SKM-1 (cell line): ENCODE measurements at regions not wholly inside any gene's neighbourhood (a gene's known extent, or its start where the extent isn't known, plus 50 kb on each side); places are given as distances from the start of the nearest gene placed in this dataset.

Experiments
- DNase-seq: peaks from one replicate; lab custom pipeline; 2025; ENCODE audit not compliant: unreplicated experiment; lab: John Stamatoyannopoulos, UW

DNA sequence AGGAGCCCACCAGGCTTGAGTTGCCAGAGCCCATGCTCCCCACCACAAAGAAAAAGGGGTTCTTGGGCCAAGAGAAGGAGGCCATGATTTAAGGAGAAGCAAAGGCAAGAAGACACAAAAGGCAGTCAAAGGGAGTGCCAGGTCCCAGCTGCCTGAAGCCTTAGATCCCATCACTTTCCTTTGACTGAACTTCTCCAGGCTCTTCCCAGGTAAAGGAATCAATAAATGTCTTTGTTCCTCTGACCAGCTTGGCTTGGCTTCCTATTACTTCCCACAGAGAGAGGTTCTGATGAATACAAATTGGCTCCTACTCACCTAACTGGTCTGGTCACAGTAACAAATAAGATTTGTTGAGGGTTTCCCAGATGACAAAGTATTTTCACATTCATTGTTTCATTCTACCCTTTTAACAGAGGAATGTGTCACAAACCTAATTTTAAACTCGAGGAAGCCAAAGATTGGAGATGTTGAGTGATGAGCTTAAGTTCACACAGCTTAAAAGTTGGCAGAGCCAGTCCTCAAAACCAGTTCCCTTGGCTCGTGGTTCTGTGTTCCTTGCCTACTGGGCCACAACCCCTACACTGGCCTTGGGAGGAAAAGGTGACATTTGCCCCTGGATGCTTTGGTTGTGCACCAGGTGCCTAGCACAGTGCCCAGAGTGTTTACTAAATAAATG, 96.4 kb upstream of the SESN3 start:
- DNase-seq, result no peak

DNA sequence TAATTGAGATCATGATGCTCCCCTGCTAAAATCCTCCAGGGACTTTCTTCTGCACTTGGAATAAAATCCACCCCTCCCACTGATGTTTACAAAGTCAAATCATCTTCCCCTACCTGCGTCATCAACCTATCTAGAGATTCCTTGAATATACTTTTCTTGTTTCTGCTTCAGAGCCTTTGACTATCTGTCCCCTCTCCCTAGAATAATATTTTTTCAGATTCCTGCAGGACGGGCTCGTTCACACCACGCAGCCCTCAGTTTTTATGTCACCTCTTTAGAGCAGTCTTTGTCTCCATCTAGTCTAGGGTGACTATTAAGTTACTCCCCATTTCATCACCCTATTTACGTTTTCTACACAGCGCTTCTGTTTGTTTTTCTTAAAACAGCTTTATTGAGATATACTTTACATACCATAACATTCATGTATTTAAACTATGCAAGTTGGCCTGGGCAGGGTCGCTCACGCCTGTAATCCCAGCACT, 94.8 kb upstream of the SESN3 start:
- DNase-seq, result no peak

DNA sequence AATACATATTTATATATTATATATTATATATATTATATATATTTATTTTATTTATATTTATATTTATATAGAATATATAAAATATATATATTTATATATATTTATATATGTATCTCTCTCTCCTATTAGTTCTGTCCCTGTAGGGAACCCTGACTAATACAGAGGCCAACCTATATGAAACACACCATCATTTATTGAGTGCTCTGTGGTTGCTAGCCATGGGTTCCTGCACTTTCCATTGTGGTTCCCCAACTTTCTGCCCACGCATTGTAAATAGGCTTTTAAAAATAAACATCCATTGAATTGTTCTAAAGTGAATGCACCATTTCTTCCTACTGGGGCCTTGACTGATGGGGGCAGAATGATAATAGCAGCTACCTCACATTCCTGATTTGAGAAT, 93.8 kb upstream of the SESN3 start:
- DNase-seq, result no peak

DNA sequence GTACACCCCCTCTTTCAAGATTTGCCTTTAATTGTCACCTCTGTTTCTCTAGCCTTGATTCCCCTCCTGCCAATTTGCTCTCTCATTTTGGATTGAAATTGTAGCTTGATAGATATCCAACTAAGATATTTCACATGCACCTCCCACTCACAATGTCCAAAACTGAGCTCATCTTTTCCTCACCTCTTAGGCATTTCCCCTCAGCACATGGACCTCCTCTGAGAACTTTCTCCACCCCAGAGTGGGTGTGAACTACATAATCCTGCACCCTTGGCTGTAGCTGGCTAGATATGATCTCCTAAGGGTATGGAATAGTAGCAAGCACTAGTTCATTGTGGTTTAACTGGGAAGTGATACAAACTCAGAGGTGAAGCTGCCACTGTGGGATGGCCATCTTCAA, 91.5 kb upstream of the SESN3 start:
- DNase-seq, result no peak

DNA sequence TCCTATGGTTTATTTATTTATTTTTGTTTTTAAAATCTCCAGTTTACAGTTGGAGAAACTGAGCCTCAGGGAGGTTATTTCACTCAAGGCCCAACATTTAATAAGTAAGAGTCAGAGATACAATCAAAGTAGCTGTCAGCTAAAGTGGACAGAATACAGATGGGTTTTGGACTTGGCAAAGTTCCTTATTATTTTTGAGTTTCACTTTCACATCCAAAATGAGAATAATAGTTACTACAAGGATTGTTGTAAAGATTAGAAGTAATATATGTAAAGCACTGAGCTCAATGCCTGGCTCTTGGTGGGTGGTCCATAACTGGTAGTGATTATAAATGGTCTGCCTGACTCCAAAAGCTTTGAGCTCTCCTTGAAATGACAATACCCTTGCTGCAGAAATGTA, 87.5 kb upstream of the SESN3 start:
- DNase-seq, result no peak

DNA sequence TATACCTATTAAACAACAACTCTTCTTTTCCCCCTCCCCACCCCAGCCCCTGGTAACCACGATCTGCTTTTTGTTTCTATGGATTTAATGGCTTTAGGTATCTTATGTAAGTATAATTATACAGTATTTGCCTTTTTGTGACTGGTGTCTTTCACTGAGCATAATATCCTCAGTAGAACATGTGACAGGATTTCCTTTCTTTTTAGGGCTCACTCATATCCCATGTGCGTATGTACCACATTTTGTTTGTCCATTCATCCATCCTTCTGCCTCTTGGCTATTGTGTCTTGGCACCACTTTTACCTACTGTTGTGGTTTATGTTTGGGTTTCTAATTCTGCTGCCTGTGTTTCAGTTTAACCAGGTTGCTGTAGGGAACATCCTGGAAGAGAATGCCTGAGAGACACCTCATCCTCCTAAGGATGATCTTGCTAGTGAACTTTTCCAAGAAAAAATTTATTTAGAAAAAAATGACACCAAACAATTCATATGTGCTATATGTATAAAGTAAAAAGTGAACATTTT, 77.6 kb upstream of the SESN3 start:
- DNase-seq, result no peak

DNA sequence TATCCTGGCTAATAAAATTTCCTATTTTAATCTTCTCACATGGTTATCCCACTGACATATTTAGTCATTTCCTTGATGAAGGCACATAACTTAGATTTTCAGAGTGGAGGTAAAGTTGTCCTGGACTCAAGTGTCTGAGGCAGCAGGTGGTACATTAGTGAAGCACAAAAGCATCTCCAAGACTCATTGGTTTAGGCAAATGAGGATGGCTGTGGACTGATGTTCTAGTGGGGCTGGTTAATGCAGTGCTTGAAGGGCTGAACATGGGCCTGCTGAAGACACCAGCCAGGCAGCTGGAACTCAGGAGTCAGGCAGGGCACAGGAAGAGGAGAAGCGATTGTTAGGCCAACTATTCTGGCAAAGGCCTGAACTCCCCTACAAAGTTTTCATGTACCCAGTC, 76.3 kb upstream of the SESN3 start:
- DNase-seq, result no peak

DNA sequence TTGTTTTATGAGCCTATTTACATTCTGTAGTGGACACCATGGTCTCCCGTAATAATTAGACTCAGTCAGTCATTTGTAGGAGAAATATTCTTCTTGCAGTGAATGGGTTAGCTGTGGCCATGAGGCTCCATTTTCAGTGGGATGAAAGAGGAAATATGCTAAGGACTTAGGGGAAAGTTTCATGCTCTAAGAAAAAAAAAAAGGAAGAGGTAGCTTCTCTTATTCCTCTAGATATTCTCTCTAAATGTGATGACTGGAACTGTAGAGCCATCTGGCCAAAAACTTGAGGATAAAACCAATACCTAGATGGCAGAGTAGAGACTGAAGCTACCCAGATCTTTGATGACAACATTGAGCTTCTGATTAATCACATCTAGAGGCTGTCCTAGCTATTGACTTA, 75.8 kb upstream of the SESN3 start:
- DNase-seq, result no peak

DNA sequence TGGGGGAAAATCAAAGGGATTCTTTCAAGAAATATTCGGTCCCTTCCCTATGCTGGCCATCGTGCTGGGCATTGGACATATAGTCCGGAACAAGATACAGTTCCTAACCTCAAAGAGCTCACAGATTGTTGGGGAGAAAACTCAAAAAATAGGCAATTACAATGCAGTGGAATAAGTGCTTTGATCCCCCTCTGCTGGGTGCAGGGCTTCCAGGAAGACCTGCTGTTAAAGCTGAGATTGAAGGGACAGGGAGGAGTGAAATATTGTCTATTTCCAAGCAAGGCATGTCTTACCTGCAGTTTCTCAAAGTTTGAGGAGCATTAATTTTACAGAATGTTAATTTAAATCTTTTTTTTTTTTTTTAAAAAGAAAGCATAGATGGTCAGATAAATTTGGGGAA, 75.1 kb upstream of the SESN3 start:
- DNase-seq, result no peak

DNA sequence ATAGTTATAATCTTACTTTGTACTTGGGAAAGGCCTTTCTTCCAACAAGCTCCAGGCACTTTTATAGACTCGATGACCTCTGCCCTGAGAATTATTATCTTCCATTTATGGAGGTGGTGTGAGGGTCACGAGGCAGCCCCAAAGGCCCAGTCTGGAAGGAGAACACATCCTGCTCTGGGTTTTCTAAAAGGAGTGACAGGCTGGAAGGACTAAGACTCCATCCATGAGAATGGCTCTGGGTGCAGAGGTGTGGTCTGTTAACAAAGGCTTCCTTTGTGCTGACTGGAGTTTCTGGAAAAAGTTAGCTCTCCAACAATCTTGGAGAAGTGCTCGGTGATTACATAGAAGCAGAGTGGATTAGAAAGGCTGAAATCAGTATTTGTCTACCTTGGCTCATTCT, 74.7 kb upstream of the SESN3 start:
- DNase-seq, result no peak

DNA sequence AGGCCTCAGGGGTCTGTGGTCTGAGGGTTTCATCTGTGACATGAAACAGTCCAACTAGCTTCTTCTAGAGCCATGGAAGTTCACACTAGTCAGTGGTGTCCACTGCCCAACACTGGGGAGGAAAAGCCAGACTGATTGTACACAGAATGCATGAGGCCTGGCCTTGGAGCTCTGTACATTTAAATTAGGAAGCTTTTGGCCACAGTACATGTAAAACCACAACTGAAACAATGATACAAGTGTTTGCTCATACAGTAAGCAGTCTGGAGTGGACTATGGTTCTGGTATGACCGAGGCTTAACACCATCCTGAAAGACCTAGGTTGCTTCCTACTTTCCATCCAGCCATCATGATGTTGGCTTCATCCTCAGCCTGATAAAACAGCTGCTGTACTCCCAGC, 73.8 kb upstream of the SESN3 start:
- no peak for DNase-seq

DNA sequence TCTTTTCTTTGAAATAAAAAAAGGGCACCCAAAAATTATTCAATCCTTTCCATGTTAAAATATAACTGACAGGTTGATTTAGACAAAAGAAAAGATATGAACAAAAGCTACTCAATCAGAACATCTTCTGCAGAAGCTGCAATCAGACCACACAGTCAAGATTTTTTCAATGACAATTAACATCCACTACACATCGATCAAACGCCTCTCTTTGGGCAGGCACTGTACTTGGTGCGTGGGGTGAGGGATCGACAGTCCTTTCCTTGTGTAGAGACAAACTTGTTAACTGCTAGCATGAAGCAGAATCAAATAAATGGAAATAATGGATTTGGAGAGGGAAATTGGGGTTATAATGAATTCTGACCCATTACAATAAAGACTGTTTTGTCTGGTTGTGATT, 71.2 kb upstream of the SESN3 start:
- no peak for DNase-seq

DNA sequence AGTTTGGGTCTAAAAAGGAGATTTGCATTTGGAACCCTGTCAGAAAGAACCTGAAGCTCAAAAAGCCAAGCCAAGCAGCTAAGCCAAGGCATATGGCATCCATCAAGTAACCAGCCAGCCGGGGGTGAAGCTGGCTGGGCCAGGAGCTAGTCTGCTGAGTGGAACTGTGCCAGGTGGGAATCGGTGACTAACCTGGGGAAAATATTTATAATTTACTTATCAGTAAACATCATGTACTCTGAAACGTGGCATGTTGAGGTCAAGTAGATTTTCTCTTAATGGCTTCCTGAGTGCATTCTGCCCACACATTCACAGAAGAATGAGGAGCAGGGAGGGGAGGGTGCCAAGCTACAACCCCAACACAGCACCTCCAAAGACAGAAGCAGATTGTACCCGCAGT, 70.5 kb upstream of the SESN3 start:
- no peak for DNase-seq

DNA sequence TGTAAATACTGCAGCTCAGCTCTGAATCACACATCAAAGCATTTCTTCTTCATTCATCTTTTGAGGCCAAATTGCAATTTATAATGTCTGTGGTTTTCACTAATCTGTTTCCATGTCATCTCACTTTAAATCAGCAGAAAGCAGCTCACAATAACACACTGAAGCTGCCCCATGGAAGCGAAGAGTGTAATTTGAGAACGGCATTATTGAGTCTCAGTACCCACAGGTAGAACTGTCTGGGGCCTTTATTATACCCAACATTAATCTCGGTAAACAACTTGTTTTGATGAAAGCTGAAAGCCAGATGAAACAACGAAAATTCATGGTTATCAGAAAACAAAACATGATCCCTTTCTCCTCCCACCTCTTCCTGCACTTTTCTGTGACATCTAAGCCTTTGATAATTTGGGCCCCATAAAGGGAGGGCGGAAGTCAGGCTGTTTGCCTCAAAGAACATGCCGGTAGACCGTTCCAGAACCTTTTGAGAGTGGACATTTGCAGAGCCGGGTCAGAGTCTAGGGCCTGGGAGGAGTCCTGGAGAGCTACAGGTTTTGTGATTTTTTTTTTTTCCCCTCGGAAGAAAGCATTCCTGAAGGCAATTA, 68.2 kb upstream of the SESN3 start:
- no peak for DNase-seq

DNA sequence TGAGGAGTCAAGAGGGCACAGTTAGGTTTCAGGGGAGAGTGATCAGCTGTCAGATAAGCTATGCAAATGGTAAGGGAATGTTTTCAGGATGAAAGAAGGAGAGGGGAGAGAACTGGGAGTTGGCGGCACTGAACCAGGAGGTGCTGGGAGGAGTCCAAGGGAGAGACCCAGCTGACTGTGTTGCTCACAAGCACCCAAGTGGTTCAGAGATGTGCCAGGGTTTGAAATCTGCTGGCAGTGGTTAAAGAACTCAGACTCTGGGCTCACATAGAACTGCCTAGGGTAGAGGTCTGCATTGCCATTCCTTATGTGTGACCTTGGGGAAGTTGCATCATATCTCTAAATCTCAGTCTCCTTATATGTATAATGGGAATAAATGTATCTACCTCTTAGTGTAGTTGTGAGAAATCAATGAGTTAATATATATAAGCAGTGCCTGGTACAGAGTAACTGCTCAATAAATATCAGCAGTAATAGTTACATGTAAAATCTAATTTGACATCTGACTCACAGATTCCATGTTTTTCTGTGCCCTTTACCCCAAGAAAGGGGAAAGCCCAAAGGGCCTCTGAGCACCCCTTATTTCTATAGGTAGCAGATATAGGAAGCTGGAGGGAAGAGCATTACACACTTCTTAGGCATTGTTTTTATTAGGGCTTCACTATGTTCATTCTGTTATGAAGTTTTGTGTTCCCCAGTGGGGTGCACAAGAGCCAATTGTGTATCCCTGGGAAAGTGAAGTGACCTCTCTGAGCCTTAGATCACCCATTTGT, 66.9 kb upstream of the SESN3 start:
- DNase-seq, result no peak

DNA sequence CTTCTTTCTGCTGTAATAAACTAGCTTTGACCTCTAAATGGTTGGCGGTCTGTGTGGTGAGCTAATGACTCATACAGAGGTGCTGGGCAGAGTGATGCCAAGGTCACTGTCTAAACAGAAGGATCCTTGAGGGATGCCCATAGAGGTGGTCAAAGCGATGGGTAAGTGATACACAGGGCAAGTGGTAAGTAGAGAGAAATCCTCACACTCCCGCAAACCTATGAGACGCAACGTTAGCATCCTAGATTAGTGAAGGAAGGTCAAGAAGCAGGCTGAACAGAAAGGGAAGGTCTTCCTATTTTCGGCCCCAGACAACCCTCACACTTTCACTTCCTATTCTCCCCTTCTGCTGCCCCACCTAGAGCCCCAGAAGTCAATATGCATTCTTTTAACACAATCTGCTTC, 65.6 kb upstream of the SESN3 start:
- peak; percentile 81 for DNase-seq

DNA sequence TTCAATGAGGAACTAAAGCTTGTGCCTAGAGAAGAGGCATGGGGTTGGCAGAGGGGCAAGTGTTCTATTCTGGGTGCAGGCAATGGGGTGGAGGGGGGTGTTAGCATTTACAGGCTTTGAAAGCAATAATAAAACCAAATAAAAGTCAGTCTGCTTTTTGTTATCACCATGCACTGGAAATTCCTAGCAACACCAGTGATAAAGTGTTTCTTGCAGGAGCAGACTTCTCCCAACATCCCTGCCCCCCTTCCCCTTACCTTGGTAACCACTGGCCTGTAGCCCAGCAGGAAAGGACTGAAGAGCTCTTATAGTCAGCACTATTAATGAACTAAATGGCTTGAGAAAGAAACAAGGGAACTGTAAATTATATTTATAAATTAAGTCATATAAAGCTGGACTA, 65.2 kb upstream of the SESN3 start:
- DNase-seq, result no peak

DNA sequence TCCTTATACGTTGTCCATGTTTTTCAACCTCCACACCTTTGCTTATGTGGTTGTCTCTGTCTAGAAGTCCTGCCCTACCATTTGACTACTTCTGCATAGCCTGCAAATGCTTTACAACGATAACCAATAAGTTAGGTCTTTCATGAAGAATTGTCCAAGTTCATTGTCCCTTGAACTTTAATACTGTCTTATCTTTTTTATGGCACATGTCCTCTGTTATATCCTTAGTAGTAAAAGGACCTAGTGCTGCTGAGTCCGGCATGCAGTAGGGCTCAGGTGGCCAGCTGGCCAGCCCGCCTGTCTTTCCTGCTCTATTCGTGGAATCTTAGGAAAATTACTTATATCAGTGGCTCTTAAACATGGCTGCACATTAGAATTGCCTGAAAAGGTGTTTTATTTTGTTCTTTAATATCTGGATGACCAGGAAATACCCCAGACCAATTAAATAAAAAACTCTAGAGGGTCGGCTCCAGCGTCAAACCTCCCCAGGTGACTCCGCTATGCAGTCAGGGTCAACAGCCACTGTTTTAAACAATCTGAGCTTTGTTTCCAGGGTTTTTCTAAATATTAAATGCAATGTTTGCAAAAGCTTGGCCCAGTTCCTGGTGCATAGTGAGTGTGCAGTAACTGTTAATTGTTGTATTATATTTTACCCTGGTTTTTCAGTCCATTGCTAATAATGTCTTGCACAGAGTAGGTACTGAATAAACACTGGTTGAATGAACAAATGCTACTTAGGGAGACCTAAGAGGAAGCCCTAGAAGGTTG, 64.6 kb upstream of the SESN3 start:
- DNase-seq, result peak; percentile 43

DNA sequence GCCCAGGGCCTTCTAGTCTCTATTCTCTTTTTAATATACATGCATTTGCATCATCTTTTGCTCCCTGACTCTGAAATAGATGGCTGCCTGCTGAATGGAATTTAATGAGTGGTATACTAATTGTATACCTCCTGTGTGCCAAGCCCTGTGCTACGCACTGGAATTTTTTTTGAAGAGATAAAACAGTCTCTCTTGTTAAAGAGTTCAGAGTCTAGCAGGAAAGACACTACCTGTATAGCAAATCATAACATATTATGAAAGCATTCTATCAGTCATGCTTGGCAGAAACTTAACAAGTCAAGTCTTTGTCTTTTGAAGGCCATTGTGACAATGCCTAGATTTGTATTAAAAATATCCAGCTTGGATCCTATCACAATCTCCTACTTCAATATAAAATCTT, 63.7 kb upstream of the SESN3 start:
- no peak for DNase-seq

DNA sequence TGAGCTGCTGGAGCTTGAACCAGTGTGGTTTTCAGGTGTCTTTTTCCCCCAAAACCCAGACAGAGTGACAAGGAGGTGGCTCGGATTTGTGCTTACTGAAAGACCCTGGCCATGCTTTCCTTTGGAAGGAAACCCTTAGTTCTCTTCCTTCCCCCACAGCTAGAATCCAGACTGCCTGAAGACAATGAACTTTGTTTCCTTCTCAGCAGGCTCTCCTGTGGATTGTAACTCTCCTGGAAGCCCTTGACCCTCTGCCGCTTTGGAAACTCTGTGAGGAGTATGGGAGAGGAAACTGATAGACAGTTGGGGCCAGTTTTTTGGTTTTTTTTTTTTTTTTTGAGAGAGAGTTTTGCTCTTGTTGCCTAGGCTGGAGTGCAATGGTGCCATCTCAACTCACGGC, 62.1 kb upstream of the SESN3 start:
- DNase-seq, result no peak

DNA sequence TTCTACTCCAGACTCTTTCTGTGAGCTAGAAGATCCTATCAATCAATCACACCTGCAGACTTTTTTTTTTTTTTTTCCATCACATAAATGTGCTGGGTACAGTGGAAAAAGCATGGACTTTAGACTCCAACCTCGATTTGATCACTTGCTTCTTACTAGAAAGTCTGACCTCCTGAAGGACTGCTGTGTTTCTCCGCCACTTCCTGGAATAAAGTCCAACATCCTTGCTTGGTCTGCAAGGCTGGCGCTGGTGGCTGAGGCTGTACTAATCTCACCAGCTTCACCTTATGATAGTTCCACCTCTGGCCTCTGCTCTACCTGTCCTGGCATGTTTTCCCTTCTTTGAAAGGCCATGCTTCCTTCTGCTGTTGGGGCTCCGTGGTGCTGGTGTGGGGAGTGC, 60.9 kb upstream of the SESN3 start:
- DNase-seq, result no peak
